Spleen (tissue), 7 donors: ENCODE measurements at regions not wholly inside any gene's neighbourhood (a gene's known extent, or its start where the extent isn't known, plus 50 kb on each side); places are given as distances from the start of the nearest gene placed in this dataset.

ENCODE experiments used
- POLR2A ChIP-seq, 3 donors: fragments of 450-650 bp; IDR thresholded peaks; one replicate each; pipeline ENCODE4 v1.5.1; 2017; ENCODE audit warnings: antibody characterized with exemption in 3 of 3, mild to moderate bottlenecking in 1 of 3
- POLR2AphosphoS5 ChIP-seq, 3 donors: sonication (generic); formaldehyde crosslinking; IDR thresholded peaks; one replicate each; pipeline ENCODE4 v1.5.1; 2017; ENCODE audit warnings: antibody characterized with exemption in 3 of 3
- TF ChIP-seq, protein P1 (sequence below), 11 experiments: fragments of 200-600 bp in 7 of 11; fragments of 450-650 bp in 4 of 11; sonication (generic) in 4 of 11; IDR thresholded peaks in 8 of 11; conservative IDR thresholded peaks in 3 of 11; 1 replicate in 7 of 11; 2 replicates in 4 of 11; pipeline versions ENCODE4 v1.4.0 to v1.8.0; 2016 to 2021; ENCODE audit warnings: antibody characterized with exemption in 11 of 11, inconsistent platforms in 4 of 11, mild to moderate bottlenecking in 1 of 11
- donor health status: DM: no; HTN: no; CAD: no; lungs with moderate emphysema.
- donor health status: DM: no; HTN: no; CAD: no.
- donor health status: DM: no; HTN: no; CAD: no.

GRCh38 chr2:59988341-59988740, 565.1 kb downstream of the BCL11A start:
- TF ChIP-seq, protein P1, sequence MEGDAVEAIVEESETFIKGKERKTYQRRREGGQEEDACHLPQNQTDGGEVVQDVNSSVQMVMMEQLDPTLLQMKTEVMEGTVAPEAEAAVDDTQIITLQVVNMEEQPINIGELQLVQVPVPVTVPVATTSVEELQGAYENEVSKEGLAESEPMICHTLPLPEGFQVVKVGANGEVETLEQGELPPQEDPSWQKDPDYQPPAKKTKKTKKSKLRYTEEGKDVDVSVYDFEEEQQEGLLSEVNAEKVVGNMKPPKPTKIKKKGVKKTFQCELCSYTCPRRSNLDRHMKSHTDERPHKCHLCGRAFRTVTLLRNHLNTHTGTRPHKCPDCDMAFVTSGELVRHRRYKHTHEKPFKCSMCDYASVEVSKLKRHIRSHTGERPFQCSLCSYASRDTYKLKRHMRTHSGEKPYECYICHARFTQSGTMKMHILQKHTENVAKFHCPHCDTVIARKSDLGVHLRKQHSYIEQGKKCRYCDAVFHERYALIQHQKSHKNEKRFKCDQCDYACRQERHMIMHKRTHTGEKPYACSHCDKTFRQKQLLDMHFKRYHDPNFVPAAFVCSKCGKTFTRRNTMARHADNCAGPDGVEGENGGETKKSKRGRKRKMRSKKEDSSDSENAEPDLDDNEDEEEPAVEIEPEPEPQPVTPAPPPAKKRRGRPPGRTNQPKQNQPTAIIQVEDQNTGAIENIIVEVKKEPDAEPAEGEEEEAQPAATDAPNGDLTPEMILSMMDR (IDR thresholded peaks at IDR 0.05 in 8 of 11, conservative IDR thresholded peaks at IDR 0.05 in 3 of 11): no peak
- TF ChIP-seq POLR2AphosphoS5 (IDR thresholded peaks at IDR 0.05) (no peak), POLR2A (IDR thresholded peaks at IDR 0.05) (no peak)
